HG03196 (cell line): ENCODE measurements at regions not wholly inside any gene's neighbourhood (a gene's known extent, or its start where the extent isn't known, plus 50 kb on each side); places are given as distances from the start of the nearest gene placed in this dataset.

Experiments used
- ATAC-seq: cut with Tn5 transposase; IDR thresholded peaks from one replicate; pipeline ENCODE4 v1.9.1; 2021; ENCODE audit not compliant: unreplicated experiment

DNA sequence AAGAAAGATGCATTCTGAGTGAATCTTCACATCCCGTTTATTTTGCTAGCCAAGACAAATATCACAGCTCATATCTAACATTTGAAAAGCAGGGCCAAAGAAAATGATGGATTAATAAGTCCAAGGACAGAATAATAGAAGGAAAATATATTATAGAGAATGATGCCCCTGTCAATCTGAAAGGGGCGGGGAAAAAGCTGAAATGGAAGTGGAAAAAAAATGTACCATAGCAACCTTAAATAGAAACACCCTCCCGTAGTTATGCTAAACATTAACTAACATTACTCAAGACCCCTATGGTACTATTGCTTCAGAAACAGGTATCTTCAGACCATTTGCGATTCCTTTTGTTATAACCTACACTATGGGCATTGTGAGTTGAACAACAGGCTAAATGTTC is 67.7 kb upstream of the SMARCA2 start:
- ATAC-seq: no peak

DNA sequence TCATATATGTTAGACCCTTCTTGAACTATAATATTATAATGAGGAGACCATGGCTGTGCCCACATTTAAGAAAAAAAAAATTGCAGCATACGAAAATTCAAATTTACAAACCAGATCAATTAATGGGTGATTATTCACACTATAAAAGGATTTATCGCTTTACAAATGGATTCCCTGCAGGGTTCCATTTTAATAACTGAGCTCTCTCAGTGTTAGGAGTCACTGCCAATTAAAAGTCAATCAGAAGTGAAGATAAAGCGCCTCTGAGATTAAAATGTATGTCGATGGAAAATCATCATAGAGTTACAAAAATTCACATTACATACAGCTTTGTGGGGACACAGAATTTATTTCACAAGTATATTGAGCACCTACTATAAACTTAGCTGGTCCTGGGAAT is 66.6 kb upstream of the SMARCA2 start:
- no peak for ATAC-seq

DNA sequence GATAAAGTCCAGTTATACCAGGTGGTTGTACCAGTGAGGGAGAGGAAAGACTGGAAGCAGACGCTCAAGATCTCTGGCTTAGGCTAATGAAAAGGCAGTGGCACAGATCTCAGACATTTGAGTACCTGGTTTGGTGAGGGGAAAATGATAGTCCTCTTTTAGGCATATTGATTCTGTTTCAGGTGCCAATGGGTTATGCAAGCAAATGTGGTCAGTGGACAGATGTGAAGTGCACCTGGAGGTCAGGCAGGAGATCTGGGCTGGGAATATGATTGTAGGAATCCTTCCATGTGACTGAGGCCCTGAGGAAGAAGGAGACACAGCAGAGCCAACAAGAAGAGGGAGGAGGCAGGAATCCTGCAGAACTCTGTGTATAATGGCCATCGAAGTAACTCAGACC is 63.7 kb upstream of the SMARCA2 start:
- no peak for ATAC-seq

DNA sequence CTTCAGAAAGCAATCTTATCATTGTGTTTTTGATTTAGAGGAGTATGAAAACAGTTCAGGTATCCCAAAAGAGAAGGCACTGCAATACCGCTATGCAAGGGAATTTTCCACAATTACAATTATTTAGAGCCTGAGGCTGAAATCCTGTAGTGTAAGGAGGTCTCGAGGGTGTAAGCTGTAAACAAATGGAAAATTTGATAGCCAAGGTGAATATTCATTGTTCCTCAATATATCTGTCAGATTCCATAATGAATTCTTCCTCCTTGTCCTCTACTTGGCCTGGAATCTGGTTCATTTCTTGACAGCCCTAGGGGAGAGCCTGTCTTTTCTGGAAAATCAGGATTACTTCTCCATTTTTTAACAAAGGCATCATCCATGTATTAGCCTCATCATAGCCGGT is 63.1 kb upstream of the SMARCA2 start:
- no peak for ATAC-seq

DNA sequence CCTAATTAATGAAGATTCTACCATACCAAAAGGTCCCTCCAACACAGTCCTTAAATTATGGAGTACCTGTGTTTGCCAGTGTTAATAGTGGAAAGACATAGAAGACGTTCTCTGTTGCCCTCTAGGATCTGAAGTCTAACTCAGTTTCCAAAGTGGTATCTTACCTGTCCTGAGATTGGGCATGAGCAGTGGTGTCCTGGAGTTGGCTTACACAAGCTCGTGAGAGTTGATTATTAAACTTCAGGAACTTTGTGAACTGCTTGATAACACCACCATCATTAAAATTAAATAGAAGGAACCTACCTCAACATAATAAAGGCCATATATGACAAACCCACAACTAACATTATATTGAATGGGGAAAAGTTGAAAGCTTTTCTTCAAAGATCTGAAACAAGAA is 60.9 kb upstream of the SMARCA2 start:
- ATAC-seq: no peak

- ATAC-seq: no peak
These were observed 58.2 kb upstream of the SMARCA2 start for GRCh38 chr9:1956958-1957357.

GRCh38 chr9:1957856-1958255 is 57.3 kb upstream of the SMARCA2 start:
- ATAC-seq: no peak

GRCh38 chr9:1959371-1959770 is 55.8 kb upstream of the SMARCA2 start:
- no peak for ATAC-seq

DNA sequence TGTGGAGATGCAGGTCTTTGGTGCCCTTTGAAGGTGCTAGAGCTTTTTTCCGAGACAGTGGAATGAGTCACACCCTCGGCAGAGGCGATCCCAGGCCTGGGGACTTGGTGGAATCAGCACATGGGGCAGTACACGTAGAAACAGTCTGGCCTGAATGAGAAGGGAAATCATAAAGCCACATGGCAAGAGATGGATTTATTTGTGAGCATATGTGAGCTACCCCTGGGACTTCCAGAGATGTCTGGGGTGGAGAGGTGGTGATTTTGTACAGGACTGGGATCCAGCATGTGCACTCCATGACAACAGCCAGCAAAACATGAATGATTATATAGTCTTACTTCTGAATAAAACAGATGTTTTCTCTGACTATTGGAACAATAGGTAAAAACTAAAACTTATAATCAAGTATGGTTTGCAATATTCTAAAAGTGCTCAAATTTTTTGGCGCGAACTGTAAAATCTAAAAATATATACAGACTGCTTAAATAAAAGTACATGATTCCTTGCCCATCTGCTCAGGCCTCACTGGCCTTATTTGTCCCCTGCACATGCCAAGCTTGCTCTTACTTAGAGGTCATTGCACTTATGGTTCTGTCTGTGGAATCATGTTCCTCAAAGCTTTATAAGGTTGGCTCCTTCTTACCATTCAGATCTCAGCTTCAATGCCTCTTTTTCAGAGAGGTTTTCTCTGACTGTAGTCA is 54.7 kb upstream of the SMARCA2 start:
- ATAC-seq: no peak

DNA sequence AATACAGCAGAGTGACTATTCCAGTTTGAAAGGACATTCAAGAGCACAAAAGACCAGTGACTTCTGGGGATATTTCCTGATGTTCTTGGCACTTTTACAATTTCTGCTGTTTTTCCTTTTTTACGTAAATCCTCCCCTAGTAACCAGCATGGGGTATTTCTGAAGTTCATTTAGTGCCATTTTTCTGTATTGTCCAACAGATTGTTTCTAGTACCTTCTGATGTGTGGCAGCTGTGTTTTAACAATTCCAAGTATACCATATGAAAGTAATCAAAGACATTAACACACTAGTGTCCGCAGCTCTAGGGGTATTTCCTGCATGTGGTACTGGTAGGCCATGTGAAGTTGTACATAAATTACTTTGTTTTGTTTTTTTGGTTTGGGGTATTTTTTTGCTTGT is 53.0 kb upstream of the SMARCA2 start:
- ATAC-seq: no peak

DNA sequence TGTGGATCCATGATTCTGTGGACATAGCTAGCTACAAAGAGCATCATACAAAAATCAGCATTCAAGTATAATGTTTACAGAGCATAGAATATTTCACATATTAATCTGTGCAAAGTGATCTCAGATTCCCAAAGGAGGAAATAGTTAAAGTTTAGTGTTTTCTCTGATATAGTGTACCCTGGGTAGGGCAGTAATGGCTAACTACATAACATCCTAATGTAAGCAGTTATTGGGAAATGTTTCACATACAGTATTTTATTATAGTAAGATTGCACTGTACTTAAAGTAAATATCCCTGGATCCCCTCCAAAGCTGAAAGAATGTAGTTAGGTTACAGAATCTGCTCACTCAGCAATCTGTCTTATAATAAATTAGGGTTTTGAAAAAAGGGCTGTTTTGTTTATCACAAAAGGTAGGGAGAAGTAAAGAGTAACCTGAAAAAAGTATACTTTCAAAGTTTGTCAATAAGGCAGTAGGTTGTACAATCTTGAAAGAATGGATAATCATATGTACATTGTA is 52.5 kb upstream of the SMARCA2 start:
- ATAC-seq: no peak

- no peak for ATAC-seq
These were observed 51.1 kb upstream of the SMARCA2 start for GRCh38 chr9:1964093-1964492.
